HK-2 (cell line): ENCODE measurements at regions not wholly inside any gene's neighbourhood (a gene's known extent, or its start where the extent isn't known, plus 50 kb on each side); places are given as distances from the start of the nearest gene placed in this dataset.
"Not testable (repeated sequence)": the region's sequence is repeated elsewhere in the genome, so short reads cannot be mapped to it uniquely, and the experiment has no call there.

Experiments used
- DNase-seq: peaks from one replicate; pipeline ENCODE4 v3.0.0-alpha.2; 2018; ENCODE audit not compliant: unreplicated experiment

- peak; percentile 22 for DNase-seq
These were observed 300.0 kb upstream of the CTNNB1 start for GRCh38 chr3:40899286-40899712.

- no peak for DNase-seq
These were observed 298.0 kb upstream of the CTNNB1 start for GRCh38 chr3:40901298-40901697.

GRCh38 chr3:40901796-40902195 lies 297.5 kb upstream of the CTNNB1 start:
- no peak for DNase-seq

GRCh38 chr3:40907907-40908465 lies 291.3 kb upstream of the CTNNB1 start:
- not testable (repeated sequence) for DNase-seq

- DNase-seq, result no peak
These were observed 290.7 kb upstream of the CTNNB1 start for GRCh38 chr3:40908612-40909011.

- DNase-seq, result no peak
These were observed 288.0 kb upstream of the CTNNB1 start for GRCh38 chr3:40911264-40911663.

GRCh38 chr3:40911928-40912327 lies 287.4 kb upstream of the CTNNB1 start:
- no peak for DNase-seq

- no peak for DNase-seq
These were observed 286.8 kb upstream of the CTNNB1 start for GRCh38 chr3:40912461-40912860.

GRCh38 chr3:40913192-40913591 lies 286.1 kb upstream of the CTNNB1 start:
- DNase-seq, result no peak

GRCh38 chr3:40913641-40914040 lies 285.7 kb upstream of the CTNNB1 start:
- DNase-seq, result no peak

GRCh38 chr3:40914475-40914874 lies 284.8 kb upstream of the CTNNB1 start:
- no peak for DNase-seq

GRCh38 chr3:40915346-40915865 lies 283.9 kb upstream of the CTNNB1 start:
- no peak for DNase-seq

- no peak for DNase-seq
These were observed 279.3 kb upstream of the CTNNB1 start for GRCh38 chr3:40920041-40920440.

GRCh38 chr3:40921251-40921650 lies 278.1 kb upstream of the CTNNB1 start:
- DNase-seq, result no peak

- no peak for DNase-seq
These were observed 276.2 kb upstream of the CTNNB1 start for GRCh38 chr3:40923143-40923542.

GRCh38 chr3:40923651-40924050 lies 275.7 kb upstream of the CTNNB1 start:
- DNase-seq, result no peak

- DNase-seq, result no peak
These were observed 274.7 kb upstream of the CTNNB1 start for GRCh38 chr3:40924559-40925141.

- no peak for DNase-seq
These were observed 274.1 kb upstream of the CTNNB1 start for GRCh38 chr3:40925231-40925630.

- DNase-seq, result no peak
These were observed 269.2 kb upstream of the CTNNB1 start for GRCh38 chr3:40930131-40930538.

- DNase-seq, result no peak
These were observed 268.5 kb upstream of the CTNNB1 start for GRCh38 chr3:40930756-40931155.

GRCh38 chr3:40938591-40938990 lies 260.7 kb upstream of the CTNNB1 start:
- no peak for DNase-seq

GRCh38 chr3:40939030-40939740 lies 260.1 kb upstream of the CTNNB1 start:
- no peak for DNase-seq

- DNase-seq, result no peak
These were observed 259.6 kb upstream of the CTNNB1 start for GRCh38 chr3:40939741-40940130.
